ENCODE measurements at regions not wholly inside any gene's neighbourhood (a gene's known extent, or its start where the extent isn't known, plus 50 kb on each side); places are given as distances from the start of the nearest gene placed in this dataset.

- DNase-seq (ENCODE audit: low read depth, low spot score) (no peak), FAIRE-seq (no peak), ATAC-seq (no peak)
- BruUV-seq (replicated peaks) = no TSS peak
- TF ChIP-seq PAX8 (IDR thresholded peaks at IDR 0.05) (no peak), TBL1XR1 (IDR thresholded peaks at IDR 0.05; ENCODE audit: low read depth, low read length) (no peak), EGR1 (IDR thresholded peaks at IDR 0.05; ENCODE audit: borderline replicate concordance in 1 of 2, low read depth in 2 of 2, low read length in 2 of 2) (no peak), ZNF217 (IDR thresholded peaks at IDR 0.05) (no peak)
- Histone ChIP-seq H3K9ac (ENCODE audit: control insufficient read depth, insufficient read depth, low read length) (no peak overlapping the region), H3K4me3 (no peak overlapping the region), H3K9me3 (replicated peaks; ENCODE audit: control insufficient read depth, insufficient read depth, low read length) (no peaks in the 10 kb centered on the region), H3K27me3 (replicated peaks in 1 of 2; ENCODE audit: control insufficient read depth in 2 of 2, insufficient read depth in 2 of 2, low read length in 1 of 2) (no peaks in the 10 kb centered on the region), H2AFZ (ENCODE audit: control insufficient read depth, low read depth, low read length) (no peak overlapping the region), H3K27ac (ENCODE audit: control insufficient read depth, insufficient read depth) (no peak overlapping the region), H3K36me3 (ENCODE audit: control insufficient read depth in 2 of 2, insufficient read depth in 2 of 2, low read length in 1 of 2) (no peaks in the 10 kb centered on the region), H4K20me1 (ENCODE audit: control insufficient read depth, insufficient read depth) (no peaks in the 10 kb centered on the region), H3K79me2 (ENCODE audit: control insufficient read depth, insufficient read depth, low read length) (no peaks in the 10 kb centered on the region), H3K4me1 (ENCODE audit: control insufficient read depth, insufficient read depth, low read length) (no peaks in the 10 kb centered on the region), H3K4me2 (ENCODE audit: control insufficient read depth, insufficient read depth) (no peak overlapping the region)
- POLR2A ChIA-PET = no interaction called here
- RAD21 ChIA-PET (ENCODE audit: unreplicated experiment) = no interaction called here
- CTCF ChIA-PET = no interaction called here
- in situ Hi-C loops (cut with MboI) = no loop called here
- 28% methylated on average over 6 of the region's 6 CpGs for WGBS (ENCODE audit: insufficient coverage, insufficient replicate concordance, low lambda C conversion rate, missing lambda C conversion rate)
- SMC1A ChIA-PET (ENCODE audit: uncharacterized antibody, unreplicated experiment) = no interaction called here
- intact Hi-C loops (cut with micrococcal nuclease; ENCODE audit: unreplicated experiment) = no loop called here
These were observed 446.3 kb upstream of the GNPDA2 start for GRCh38 chr4:45172636-45173035.

GRCh38 chr4:45160951-45161350 lies 434.6 kb upstream of the GNPDA2 start:
- no peaks in the 10 kb centered on the region for H3K27me3 ChIP-seq (replicated peaks in 1 of 2; ENCODE audit: control insufficient read depth in 2 of 2, insufficient read depth in 2 of 2, low read length in 1 of 2)
- no peaks in the 10 kb centered on the region for H3K79me2 ChIP-seq (ENCODE audit: control insufficient read depth, insufficient read depth, low read length)
- no peak overlapping the region for H3K4me3 ChIP-seq
- in situ Hi-C loops (cut with MboI) = no loop called here
- H3K9ac ChIP-seq (ENCODE audit: control insufficient read depth, insufficient read depth, low read length) = no peak overlapping the region
- SMC1A ChIA-PET (ENCODE audit: uncharacterized antibody, unreplicated experiment) = interaction anchor here (0.9 kb wide), 1 partner anchor 49 kb away, joined by 3 read pairs; no protein-coding TSS in a partner anchor
- RAD21 ChIA-PET (ENCODE audit: unreplicated experiment) = no interaction called here
- POLR2A ChIA-PET = no interaction called here
- ATAC-seq = no peak
- H3K4me1 ChIP-seq (ENCODE audit: control insufficient read depth, insufficient read depth, low read length) = no peaks in the 10 kb centered on the region
- no peaks in the 10 kb centered on the region for H4K20me1 ChIP-seq (ENCODE audit: control insufficient read depth, insufficient read depth)
- no peaks in the 10 kb centered on the region; the same call in 2 of the 3 replicates for H3K9me3 ChIP-seq (replicated peaks; ENCODE audit: control insufficient read depth, insufficient read depth, low read length)
- no peak overlapping the region for H3K4me2 ChIP-seq (ENCODE audit: control insufficient read depth, insufficient read depth)
- WGBS (ENCODE audit: insufficient coverage, insufficient replicate concordance, low lambda C conversion rate, missing lambda C conversion rate) = 2% methylated on average over 3 of the region's 3 CpGs
- intact Hi-C loops (cut with micrococcal nuclease; ENCODE audit: unreplicated experiment) = no loop called here
- no peaks in the 10 kb centered on the region for H3K36me3 ChIP-seq (ENCODE audit: control insufficient read depth in 2 of 2, insufficient read depth in 2 of 2, low read length in 1 of 2)
- no peak for DNase-seq (ENCODE audit: low read depth, low spot score)
- CTCF ChIA-PET = no interaction called here
- no TSS peak for BruUV-seq (replicated peaks)
- H2AFZ ChIP-seq (ENCODE audit: control insufficient read depth, low read depth, low read length) = no peak overlapping the region
- no peak for FAIRE-seq
- H3K27ac ChIP-seq (ENCODE audit: control insufficient read depth, insufficient read depth) = no peak overlapping the region
- TF ChIP-seq NFIC (IDR thresholded peaks at IDR 0.05; ENCODE audit: low read depth, low read length) (no peak), SMARCA5 (IDR thresholded peaks at IDR 0.05) (no peak), RELA (IDR thresholded peaks at IDR 0.05; ENCODE audit: borderline replicate concordance, partially characterized antibody) (no peak), ZZZ3 (IDR thresholded peaks at IDR 0.05; ENCODE audit: control insufficient read depth, insufficient read length, low read depth) (no peak), MXI1 (IDR thresholded peaks at IDR 0.05; ENCODE audit: low read depth, low read length) (no peak), ATF7 (IDR thresholded peaks at IDR 0.05; ENCODE audit: low read depth) (no peak), HSF1 (IDR thresholded peaks at IDR 0.05; ENCODE audit: low read depth, low read length) (no peak), RCOR1 (conservative IDR thresholded peaks at IDR 0.05; ENCODE audit: low read depth, low read length) (no peak), ZSCAN29 (IDR thresholded peaks at IDR 0.05) (no peak), SREBF2 (IDR thresholded peaks at IDR 0.05; ENCODE audit: low read length) (no peak), YY1 (IDR thresholded peaks at IDR 0.05; ENCODE audit: low read depth, low read length) (no peak), IKZF1 (conservative IDR thresholded peaks at IDR 0.05) (no peak), ZNF384 (IDR thresholded peaks at IDR 0.05; ENCODE audit: borderline replicate concordance, low read depth, low read length) (no peak), RUNX3 (IDR thresholded peaks at IDR 0.05; ENCODE audit: low read length) (no peak), IRF4 (IDR thresholded peaks at IDR 0.05; ENCODE audit: low read depth, low read length) (no peak), TARDBP (IDR thresholded peaks at IDR 0.05; ENCODE audit: borderline replicate concordance) (no peak), MEF2B (IDR thresholded peaks at IDR 0.05; ENCODE audit: partially characterized antibody, poor library complexity, severe bottlenecking) (no peak), SMC3 (IDR thresholded peaks at IDR 0.05; ENCODE audit: borderline replicate concordance, low read length) (no peak), MTA2 (IDR thresholded peaks at IDR 0.05; ENCODE audit: low read depth) (no peak)

Data from GM12878 (cell line).